GM20000 (cell line): ENCODE measurements at regions not wholly inside any gene's neighbourhood (a gene's known extent, or its start where the extent isn't known, plus 50 kb on each side); places are given as distances from the start of the nearest gene placed in this dataset.

Experiments used
- DNase-seq: peaks from one replicate; pipeline ENCODE4 v3.0.0; 2012; ENCODE audit warnings: low spot score
- CTCF ChIP-seq: IDR thresholded peaks from 2 replicates; pipeline ENCODE4 v1.5.1; 2012; ENCODE audit warnings: mild to moderate bottlenecking, control low read depth; ENCODE audit errors: extremely low read depth, missing control alignments

GRCh38 chr2:239742377-239742776 lies 282.8 kb downstream of the NDUFA10 start:
- no peak for DNase-seq
- TF ChIP-seq CTCF, result no peak

- DNase-seq, result no peak
- no peak for TF ChIP-seq CTCF
These were observed 285.9 kb downstream of the NDUFA10 start for GRCh38 chr2:239739206-239739605.

- no peak for DNase-seq
- no peak for TF ChIP-seq CTCF
These were observed 287.0 kb downstream of the NDUFA10 start for GRCh38 chr2:239738159-239738558.

GRCh38 chr2:239737144-239737463 lies 288.0 kb downstream of the NDUFA10 start:
- no peak for DNase-seq
- TF ChIP-seq CTCF, result no peak

GRCh38 chr2:239736358-239737143 lies 288.6 kb downstream of the NDUFA10 start:
- DNase-seq, result no peak

GRCh38 chr2:239735829-239736357 lies 289.2 kb downstream of the NDUFA10 start:
- no peak for DNase-seq
- TF ChIP-seq CTCF, result no peak

More at GRCh38 chr2:239736358-239737143, 288.6 kb downstream of the NDUFA10 start:
- no peak for TF ChIP-seq CTCF

- no peak for TF ChIP-seq CTCF
These were observed 289.9 kb downstream of the NDUFA10 start for GRCh38 chr2:239735131-239735828.

More at GRCh38 chr2:239735131-239735828, 289.9 kb downstream of the NDUFA10 start:
- no peak for DNase-seq
